GM18498 (cell line): ENCODE measurements at regions not wholly inside any gene's neighbourhood (a gene's known extent, or its start where the extent isn't known, plus 50 kb on each side); places are given as distances from the start of the nearest gene placed in this dataset.

Experiments used
- ATAC-seq: cut with Tn5 transposase; IDR thresholded peaks from one replicate; pipeline ENCODE4 v1.9.1; 2021; ENCODE audit warnings: mild to moderate bottlenecking, moderate library complexity; ENCODE audit not compliant: unreplicated experiment

DNA sequence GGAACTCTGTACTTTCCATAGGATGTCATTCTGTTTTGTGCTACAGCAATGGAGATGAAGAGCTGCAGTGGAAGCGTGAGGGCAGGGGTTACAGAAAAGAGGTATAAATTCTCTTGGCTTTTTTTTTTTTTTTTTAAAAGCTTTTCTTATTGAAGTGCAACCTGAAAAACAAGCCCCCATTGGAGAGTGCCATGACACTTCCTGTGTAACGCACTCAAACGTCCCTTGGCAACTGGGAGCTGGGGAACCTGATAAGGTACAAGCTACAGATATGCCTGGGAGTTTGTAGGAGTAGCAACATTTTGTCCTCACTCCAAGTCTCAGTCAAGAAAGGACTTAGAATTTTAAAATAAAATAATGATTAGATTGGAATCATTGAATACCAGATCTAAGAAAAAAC lies 512.1 kb downstream of the RPS24 start:
- ATAC-seq, result no peak

DNA sequence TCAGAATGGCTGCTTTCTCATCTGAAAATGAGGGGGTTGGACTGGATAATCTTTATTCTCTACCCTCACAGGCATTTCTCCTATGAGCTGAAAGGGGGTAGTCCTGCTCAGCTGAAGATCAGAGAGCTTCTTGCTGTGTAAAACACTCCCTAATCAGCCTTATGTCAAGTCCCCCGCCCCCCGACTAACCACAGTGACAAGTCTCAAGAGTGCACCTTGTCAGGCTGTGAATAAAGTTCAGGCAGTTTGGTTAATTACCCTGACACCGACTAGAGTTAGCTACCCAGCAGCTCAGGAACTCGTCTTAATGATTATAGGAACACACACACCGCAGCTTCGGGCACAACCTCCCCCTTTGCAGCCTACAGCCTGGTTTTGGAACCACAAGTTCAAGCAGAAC lies 513.7 kb downstream of the RPS24 start:
- no peak for ATAC-seq

DNA sequence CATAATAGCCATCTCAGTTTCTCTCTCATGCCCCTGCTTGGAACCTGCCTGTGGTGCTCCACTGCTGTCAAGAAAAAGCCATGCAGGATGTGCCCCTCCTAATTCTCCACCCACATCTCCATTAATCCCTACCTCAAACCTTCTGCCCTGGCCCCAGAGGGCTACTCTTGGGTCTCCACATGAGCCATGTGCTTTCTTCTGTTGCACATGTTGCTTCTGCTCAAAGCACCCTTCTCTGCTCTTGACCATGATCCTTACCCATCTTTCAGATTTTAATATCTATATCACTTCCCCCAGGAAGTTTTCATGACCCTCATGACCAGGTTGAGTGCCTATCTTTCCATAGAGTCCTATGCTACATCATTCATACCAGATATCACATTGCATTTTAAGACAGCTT lies 514.2 kb downstream of the RPS24 start:
- no peak for ATAC-seq

DNA sequence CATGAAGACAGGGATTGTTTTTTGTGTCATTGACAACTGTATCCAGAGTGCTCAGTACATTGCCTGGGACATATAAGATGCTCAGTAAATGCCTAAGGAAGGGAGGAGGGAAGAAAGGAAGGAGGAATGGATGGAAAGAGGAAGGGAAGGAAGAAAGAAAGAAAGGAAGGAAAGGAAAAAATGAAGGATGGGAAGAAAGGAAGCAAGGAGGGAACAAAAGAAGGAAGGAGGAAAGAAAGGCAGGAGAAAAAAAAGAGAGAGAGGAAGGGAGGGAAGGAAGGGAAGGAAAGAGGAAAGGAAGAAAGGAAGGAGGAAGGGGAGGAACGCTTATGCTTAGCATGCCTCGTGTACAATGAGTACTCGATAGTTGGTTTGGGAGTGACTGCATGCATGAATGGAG lies 514.7 kb downstream of the RPS24 start:
- ATAC-seq, result no peak

DNA sequence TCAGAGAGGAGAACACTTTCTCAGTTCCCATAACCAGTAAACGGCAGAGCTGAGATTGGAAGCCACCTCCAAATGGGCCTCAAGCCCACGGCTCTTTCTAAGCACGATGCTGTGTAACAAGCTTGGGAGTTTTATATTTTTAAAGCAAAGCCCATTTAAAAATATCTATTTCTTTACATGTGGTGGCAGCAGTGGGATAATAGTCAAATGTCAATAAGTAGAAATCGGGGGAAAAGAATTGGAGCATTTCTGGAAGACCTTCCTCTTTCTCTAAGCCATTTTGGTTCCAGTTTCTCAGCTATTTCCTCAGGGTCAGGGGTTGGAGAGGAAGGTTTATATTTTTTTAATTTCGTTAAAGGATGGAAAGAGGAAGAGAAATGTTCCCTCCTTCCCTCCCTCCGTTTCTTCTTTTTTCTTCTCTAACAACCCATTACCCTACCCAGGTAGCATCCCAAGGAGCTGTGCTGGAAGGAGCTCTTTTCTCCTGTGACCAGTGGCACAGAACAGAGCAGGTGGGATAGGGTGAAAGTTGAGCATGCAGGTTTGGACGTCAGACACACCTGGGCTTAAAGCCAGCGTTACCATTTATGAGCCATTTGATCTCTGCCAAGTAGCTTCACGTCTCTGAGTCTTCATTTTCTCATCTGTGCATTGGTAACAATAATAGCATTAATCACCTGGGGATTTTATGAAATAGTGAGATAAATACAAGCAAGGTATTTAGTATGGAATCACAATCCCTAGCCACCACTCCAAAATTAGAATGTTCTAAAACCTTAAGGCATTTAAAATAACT lies 515.7 kb downstream of the RPS24 start:
- no peak for ATAC-seq

DNA sequence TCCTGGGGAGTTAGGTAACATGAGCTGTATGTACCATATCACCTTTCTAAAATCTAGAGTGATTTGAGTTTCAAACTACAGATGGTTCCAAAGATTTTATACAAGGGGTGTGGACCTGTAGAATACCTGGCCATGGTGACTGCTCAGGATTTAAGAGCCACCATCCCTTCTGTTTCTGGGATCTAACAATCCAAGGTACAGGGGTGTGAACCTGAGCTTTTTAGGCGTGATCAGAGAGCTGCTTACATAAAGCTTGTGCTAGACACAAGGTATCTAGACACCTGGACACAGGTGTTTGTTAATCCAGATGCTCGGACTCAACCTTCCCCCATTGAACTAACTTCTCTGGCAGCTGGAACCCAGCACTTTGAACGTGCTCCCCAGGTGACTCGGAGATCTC lies 516.4 kb downstream of the RPS24 start:
- no peak for ATAC-seq

DNA sequence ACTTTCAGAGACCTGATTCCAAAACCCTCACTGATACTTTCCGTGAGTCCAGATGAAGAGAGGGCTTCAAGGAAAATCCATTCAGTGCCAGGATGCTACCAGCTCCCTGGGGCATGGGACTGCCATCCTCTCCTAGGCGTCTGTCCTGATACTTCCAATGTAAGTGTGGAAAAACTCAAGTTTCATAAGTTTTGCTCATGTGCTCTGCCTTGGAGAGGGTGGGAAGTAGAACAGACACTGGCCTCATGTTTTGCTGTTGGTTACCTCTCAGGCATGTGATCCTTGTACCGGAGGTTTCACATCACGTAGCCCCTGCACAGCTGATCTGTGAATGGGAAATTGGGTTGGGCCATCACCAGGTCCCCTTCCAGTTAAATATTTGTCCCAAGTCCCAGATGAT lies 517.1 kb downstream of the RPS24 start:
- no peak for ATAC-seq

DNA sequence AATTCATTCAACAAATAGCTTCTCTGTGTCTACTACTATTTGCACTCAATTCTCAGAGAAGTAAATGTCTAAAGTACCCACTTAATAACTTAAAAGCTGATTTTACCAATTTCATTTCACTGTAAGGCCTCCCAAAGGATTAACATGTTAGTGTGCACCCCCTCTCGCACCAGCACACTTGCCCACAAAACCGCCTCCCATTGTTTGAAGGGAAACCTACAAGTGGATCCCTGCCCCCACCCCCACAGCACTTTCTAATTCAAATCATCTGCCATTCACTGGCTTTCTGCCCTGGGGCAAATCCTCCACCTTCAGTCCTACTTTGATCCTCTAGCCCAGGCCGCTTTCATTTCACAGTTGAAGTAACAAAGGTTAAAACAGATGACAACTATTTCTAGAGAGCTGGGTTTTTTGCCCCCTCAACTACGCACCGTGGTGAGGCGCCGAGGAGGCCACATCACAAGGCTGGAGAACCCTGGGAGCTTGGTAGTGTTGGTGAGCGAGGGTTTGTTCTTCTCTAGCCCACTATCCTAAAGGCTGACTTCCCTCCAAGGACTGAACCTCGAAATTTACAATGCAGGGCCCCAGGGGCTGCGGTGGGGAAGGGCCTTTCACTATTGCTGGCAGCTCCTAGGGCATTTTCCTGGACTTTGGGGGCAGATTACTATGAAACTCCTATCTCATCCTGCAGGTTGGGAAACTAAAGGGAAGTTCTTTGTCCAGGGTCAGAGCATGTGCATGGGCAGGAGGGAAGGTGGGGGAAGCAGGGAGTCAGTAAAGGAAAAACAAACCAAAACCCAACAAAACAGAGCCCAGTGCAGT lies 517.4 kb upstream of the ZMIZ1 start:
- no peak for ATAC-seq

DNA sequence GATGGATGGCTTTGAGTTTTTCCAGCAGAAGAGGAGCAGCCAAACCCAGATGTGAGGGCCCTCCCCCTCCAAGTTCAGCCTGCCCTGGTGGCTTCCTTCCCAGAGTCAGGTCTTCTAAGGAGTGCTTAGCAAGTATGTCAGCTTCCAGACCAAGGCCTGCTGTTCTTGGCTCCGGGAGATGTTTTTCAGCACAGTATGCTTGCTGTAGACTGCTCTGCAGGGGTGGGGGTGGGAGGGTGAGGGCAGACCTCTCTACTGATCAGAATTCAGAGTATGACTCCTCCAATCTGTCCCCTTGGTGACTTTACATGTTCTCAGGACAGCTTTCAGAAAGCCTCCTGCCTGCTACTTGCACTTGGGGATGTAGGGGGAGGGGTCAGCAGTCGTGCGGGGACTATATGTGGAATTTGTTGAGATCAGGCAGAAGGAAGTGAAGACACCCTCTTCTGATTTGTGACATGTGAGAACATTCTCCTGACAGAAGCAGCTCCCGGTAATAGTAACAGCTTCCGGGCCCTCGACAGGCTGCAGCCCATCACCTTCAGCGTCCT lies 516.4 kb upstream of the ZMIZ1 start:
- no peak for ATAC-seq

DNA sequence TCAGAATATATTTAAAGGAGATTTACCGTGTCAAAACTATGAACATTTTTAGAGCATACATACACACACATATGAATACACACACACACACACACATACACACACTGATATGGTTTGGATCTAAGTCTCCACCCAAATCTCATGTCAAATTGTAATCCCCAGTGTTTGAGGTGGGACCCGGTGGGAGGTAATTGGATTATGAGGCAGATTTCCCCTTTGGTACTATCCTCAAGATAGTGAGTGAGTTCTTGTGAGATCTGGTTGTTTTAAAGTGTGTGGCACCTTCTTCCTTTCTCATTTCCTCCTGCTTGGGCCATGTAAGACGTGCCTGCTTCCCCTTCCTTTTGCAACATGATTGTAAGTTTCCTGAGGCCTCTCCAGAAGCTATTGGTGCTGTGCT lies 515.0 kb upstream of the ZMIZ1 start:
- no peak for ATAC-seq

DNA sequence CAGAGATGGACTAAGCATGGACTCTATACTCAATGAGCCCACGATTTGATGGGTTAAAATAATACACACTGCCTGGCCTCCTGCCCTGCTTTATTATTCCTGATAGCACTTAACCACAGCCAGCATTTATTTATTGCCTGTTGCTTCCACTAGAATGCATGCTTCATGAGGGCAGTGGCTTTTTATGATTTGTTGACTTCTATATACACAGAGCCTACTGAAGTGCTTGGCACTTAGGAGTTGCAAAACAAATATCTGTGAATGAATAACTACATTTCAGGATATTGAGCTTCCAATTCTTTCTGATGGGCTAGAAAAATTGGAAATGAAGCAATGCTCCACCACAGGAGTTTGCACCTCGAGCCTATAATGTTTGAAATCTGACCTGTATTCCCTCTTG lies 513.6 kb upstream of the ZMIZ1 start:
- no peak for ATAC-seq

DNA sequence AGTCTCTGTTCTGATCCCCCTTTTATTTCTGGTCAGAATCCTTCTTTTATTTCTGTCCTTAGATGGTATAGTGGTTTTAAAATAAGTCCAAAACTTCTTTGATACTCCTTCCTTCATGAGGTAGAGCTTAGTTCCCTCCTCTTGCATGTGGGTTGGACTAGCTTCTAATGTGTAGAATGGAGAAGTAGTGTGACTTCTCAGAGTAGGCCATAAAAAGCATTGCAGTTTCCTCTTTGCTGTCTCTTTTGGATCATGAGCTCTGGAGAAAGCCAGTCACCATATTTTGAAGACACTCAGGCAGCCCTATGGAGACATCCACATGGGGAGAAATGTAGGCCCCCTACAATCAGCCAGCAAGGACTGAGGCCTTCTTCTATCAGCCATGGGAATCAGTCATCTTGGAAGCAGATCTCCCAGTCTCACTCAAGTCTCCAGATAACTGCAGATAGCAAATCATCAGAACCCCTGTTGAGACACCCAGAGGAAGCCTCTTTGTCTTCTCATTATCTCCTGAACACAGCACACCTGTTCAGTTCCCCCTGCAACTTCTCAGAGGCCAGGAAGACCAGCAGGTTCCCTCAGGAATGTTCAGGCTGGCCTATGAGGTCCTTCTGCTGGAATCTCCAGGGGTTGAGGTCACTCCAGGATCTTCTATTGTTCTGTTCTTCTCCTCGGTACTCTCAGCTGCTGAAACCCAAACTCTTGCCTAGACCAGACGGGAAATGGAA lies 511.9 kb upstream of the ZMIZ1 start:
- ATAC-seq, result no peak

DNA sequence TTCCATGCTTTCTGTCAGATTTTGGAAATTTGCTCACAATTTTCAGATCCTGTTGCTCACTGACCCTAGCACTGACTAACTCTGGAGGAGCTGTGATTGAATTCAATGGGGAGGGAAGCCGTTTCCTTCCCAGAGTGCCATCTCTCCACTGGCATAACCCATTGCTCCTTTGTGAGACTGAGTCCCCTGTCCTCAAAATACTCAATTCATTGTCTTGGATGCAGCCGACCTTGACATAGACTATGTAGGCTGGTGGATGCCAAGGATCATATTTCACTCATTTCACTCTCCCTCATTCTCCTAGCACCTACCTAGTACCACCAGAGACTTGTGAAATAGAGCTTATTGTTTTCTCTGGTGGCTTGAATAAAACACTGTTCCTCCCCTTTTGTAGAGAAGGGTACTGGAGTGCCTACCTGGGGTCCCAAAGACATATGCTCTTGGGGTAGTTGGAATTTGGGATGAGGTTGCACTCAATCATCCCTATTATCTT lies 511.3 kb upstream of the ZMIZ1 start:
- no peak for ATAC-seq

DNA sequence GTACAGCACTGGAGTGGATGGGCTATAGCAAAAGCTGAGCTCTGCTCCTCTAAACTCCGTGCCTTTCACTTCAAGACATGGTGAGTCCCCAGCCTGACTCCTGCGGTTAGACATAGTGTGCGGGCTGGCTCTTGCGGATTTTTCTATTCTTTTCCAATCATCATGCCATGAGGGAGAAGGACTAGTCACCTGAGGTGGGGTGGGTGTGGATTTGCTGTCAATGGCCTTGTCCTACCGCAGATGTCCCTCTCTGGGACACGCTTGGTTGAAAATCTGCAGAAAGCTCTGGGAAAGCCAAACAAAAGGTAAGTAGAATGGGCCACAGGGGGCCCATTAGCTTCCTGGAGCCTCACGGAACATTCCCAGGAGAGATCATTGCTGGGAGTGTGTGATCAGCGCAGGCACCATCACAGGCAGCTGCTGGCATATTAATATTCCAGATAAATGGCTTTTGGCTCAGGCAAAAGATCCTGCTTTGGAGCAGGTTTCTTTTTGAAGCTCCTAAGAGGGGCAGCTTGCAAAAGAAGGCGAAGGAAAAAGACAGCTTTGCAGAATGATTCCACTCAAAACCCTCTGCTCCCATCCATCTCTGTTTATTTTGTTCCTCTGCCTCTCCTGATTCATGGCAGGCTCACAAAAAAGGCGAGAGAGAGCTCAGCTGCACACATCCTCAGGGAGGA lies 509.0 kb upstream of the ZMIZ1 start:
- no peak for ATAC-seq

DNA sequence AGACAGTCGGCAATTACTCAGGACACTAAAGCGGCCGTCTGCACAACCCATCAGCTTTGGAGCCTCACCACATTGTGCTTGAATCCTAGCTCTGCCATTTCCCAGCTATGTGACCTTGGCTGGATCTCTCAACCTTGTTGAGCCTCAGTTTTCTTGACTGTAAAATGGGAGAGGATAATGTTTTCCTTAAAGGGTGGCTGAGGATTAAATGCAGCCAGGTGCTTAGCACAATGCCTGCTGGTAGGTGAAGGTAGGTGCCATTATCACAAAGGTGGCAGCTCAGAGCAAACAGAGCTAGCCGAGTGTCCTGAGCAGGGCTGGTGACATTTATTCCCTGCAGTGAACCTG lies 508.5 kb upstream of the ZMIZ1 start:
- no peak for ATAC-seq

DNA sequence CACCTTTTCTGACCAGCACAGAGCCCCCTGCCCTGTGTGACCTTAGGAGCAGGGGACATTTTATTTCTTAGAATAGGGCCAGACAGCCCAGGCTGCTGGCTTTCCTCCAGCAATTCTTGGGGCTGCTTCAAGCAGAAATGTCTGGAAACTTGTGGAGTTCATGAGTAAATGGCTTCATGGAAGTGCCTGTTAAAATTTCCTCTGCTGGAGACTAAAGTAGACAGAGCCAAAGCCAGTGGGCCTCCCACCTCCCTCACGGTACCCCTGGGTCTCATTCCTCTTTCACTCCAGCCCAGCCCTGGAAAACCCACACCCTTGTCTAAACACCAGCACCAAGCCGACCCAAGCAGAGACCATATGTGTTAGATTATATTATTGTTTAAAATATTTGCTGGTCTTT lies 505.5 kb upstream of the ZMIZ1 start:
- ATAC-seq, result no peak

DNA sequence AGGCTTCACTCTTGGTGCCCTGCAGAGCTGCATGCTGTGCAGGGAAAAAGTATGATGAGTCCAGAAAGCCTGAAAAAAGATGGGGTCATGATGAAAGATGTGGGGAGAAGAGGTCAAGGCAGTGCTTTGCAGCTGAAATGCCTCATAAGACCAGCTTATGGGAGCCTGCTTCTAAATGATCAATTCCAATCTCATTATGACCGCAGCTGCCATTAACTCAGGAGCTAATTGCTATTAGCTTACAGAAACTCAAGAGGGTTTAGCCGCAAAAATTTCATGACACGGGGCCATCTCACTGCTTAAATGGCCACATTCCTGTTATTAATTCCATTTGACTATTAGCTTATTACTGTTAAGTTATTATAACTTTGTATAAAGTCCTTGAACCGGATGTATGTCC lies 502.9 kb upstream of the ZMIZ1 start:
- no peak for ATAC-seq

DNA sequence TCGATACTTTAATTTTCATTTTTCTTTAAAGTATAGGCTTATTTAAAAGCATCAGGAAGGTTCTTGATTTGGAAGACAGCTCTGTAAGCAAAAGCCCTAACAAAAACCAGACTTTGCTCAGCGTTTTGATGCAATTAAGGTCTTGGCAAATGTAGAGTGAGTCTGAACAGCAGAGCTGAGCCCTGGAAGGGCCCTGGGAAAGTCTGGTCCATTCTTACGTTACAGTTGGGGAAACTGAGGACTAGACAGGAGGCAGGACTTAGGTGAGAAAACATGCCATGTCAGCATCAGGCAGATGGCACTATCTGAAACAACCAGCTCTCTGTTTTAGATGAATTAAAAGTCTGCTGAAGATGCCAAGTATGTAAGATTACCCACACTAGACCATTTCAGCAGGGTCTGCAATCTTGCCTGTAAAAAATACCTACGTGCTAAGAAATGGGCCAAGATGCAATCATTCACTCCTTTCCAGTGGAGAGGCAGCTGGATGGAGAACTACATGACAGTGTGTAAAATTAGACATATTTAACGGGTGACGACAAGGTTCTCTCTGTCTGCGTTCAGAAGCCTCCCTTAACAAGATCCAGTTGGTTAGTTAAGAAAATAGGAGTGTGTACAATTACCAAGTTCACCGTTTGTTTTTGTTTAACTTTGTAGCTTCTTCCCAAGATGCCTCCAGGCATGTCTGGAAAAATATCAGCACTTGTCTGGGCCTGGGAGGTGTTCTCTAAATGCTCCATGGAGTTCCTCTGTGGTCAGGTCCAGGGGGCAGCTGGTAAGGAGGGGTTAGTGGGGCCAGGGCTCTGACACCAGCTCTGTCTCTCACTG lies 502.3 kb upstream of the ZMIZ1 start:
- no peak for ATAC-seq

DNA sequence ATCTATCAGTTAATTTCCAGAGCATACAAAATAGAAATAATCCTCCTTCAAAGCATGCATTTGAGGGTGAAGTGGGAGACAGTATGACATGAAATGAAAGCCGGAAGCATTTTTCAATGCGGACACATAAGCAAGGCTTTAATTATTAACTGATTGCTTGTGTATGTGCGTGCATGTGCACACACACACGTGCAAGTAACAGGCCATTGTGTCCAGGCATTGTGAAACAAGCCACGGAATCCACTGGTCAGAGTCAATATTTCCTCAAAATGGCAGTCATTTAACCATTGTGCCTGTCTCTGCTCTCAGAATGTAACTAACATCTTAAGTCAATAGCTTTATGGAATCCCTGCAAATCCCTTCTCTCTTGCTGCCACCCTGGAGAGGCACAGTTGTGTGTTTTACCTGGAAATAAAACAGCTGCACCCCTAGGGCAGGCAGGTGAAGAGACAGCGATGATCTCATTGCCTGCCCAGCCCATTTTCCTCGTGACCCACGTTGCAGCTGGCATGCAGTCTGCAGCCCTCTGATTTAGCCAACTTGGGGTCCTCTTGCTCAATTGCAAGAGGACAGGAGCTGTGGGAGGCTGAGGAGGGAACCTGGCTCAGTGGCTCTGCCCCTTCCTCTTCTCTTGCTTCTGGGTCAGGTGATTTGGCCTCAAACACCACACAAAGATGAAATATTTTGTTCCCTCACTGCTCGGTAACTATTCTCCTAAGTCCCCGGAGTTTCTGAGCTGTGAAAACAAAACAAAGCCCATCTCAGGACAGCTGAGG lies 500.9 kb upstream of the ZMIZ1 start:
- ATAC-seq, result no peak
